ENCODE measurements at regions not wholly inside any gene's neighbourhood (a gene's known extent, or its start where the extent isn't known, plus 50 kb on each side); places are given as distances from the start of the nearest gene placed in this dataset.

- no peak for DNase-seq (ENCODE audit: low read depth in 2 of 3, low spot score in 2 of 3)
These were observed 83.3 kb downstream of the ALDH8A1 start for GRCh38 chr6:134866563-134866962.

- no peak for DNase-seq (ENCODE audit: low read depth in 2 of 3, low spot score in 2 of 3)
These were observed 85.3 kb downstream of the ALDH8A1 start for GRCh38 chr6:134864558-134864957.

- no peak for DNase-seq (ENCODE audit: low read depth in 2 of 3, low spot score in 2 of 3)
These were observed 86.0 kb downstream of the ALDH8A1 start for GRCh38 chr6:134863763-134864510.

- no peak for DNase-seq (ENCODE audit: low read depth in 2 of 3, low spot score in 2 of 3)
These were observed 95.5 kb downstream of the ALDH8A1 start for GRCh38 chr6:134854366-134854765.

GRCh38 chr6:134853111-134854055 is 96.5 kb downstream of the ALDH8A1 start:
- no peak for DNase-seq (ENCODE audit: low read depth in 2 of 3, low spot score in 2 of 3)

- no peak for DNase-seq (ENCODE audit: low read depth in 2 of 3, low spot score in 2 of 3)
These were observed 98.4 kb downstream of the ALDH8A1 start for GRCh38 chr6:134851548-134851947.

GRCh38 chr6:134850721-134851305 is 99.1 kb downstream of the ALDH8A1 start:
- DNase-seq (ENCODE audit: low read depth in 2 of 3, low spot score in 2 of 3), result no peak

- DNase-seq (ENCODE audit: low read depth in 2 of 3, low spot score in 2 of 3), result no peak
These were observed 99.9 kb downstream of the ALDH8A1 start for GRCh38 chr6:134849920-134850447.

GRCh38 chr6:134848076-134848475 is 101.8 kb downstream of the ALDH8A1 start:
- DNase-seq (ENCODE audit: low read depth in 2 of 3, low spot score in 2 of 3), result no peak

- DNase-seq (ENCODE audit: low read depth in 2 of 3, low spot score in 2 of 3), result no peak
These were observed 103.0 kb downstream of the ALDH8A1 start for GRCh38 chr6:134846865-134847264.

- no peak for DNase-seq (ENCODE audit: low read depth in 2 of 3, low spot score in 2 of 3)
These were observed 103.9 kb downstream of the ALDH8A1 start for GRCh38 chr6:134846031-134846430.

GRCh38 chr6:134844120-134844519 is 105.8 kb downstream of the ALDH8A1 start:
- no peak for DNase-seq (ENCODE audit: low read depth in 2 of 3, low spot score in 2 of 3)

GRCh38 chr6:134840086-134840867 is 109.6 kb downstream of the ALDH8A1 start:
- no peak for DNase-seq (ENCODE audit: low read depth in 2 of 3, low spot score in 2 of 3)

- DNase-seq (ENCODE audit: low read depth in 2 of 3, low spot score in 2 of 3), result no peak
These were observed 113.9 kb downstream of the ALDH8A1 start for GRCh38 chr6:134835993-134836392.

- no peak for DNase-seq (ENCODE audit: low read depth in 2 of 3, low spot score in 2 of 3)
These were observed 119.0 kb downstream of the ALDH8A1 start for GRCh38 chr6:134830940-134831339.

GRCh38 chr6:134830194-134830593 is 119.7 kb downstream of the ALDH8A1 start:
- DNase-seq (ENCODE audit: low read depth in 2 of 3, low spot score in 2 of 3), result no peak

GRCh38 chr6:134828641-134829040 is 121.3 kb downstream of the ALDH8A1 start:
- DNase-seq (ENCODE audit: low read depth in 2 of 3, low spot score in 2 of 3), result no peak

- no peak for DNase-seq (ENCODE audit: low read depth in 2 of 3, low spot score in 2 of 3)
These were observed 122.8 kb downstream of the ALDH8A1 start for GRCh38 chr6:134826889-134827737.

- no peak for DNase-seq (ENCODE audit: low read depth in 2 of 3, low spot score in 2 of 3)
These were observed 126.2 kb downstream of the ALDH8A1 start for GRCh38 chr6:134823710-134824034.

Measured in activated CD8-positive, alpha-beta memory T cell treated with anti-CD3 and anti-CD28 coated beads for 48 hours (primary cell).